ENCODE measurements at regions not wholly inside any gene's neighbourhood (a gene's known extent, or its start where the extent isn't known, plus 50 kb on each side); places are given as distances from the start of the nearest gene placed in this dataset.

DNA sequence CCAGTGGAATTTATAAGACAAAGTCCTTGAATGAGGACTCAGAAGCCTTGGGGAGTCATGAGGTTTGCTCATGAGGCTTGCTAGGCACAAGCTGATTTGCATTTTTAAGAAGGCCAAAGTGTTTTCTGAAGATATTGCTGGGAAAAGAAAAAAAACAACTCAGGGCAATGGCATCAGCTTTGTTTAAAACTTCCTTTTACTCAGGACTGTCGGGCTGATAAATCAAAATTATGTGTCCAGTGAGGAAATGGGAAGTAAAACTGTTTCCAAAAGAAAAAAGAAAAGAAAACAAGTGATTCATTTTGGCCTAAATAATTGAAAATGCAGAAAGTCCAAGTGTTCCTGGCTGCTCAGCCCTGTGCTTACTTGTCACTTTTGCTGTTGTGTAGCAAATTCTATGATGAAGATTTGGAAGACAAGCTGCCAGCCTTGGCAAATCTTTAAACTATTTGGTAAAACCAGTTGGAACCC lies 282.4 kb downstream of the HLX start:
- H3K4me3 ChIP-seq: no peak overlapping the region
- no peak for DNase-seq
- H3K4me1 ChIP-seq (ENCODE audit: insufficient read depth): no peaks in the 10 kb centered on the region
- no peak overlapping the region for H3K27ac ChIP-seq
- WGBS, 3 donors: 33 to 42% (median 40%) methylated on average over 1 of the region's 1 CpG
- TF ChIP-seq CTCF (IDR thresholded peaks at IDR 0.05) (no peak), POLR2A (IDR thresholded peaks at IDR 0.05) (no peak), EP300 (IDR thresholded peaks at IDR 0.05) (no peak)
- intact Hi-C loops (cut with DNase I): no loop called here
- no peaks in the 10 kb centered on the region for H3K36me3 ChIP-seq
- H3K9me3 ChIP-seq: no peaks in the 10 kb centered on the region
- no peaks in the 10 kb centered on the region for H3K27me3 ChIP-seq

DNA sequence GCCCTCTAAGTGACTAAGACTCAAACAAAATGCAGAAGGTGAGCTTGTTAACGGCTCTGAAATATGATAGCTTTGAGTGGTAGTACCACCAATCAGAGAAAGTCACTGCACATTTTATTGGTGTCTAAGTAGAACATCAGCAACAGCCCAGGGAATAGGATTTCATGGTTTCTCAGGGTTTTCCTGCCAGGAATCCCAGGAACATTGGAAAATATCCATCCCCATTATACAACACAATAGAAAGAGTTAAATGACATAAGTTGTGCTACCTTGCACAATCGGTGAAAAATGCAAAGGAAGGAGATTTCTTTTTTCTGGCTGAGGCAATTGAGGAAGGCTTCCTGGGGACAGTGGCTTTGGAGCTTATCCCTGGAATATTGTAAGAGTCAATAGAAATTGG lies 283.1 kb downstream of the HLX start:
- no peak overlapping the region for H3K4me3 ChIP-seq
- WGBS, 3 donors: 56 to 68% (median 63%) methylated on average over 2 of the region's 2 CpGs
- no peak for DNase-seq

GRCh38 chr1:221162939-221163338 lies 283.7 kb downstream of the HLX start:
- 61 to 76% (median 65%) methylated on average over 2 of the region's 2 CpGs for WGBS, 3 donors
- intact Hi-C loops (cut with DNase I): no loop called here
- Histone ChIP-seq H3K36me3 (no peaks in the 10 kb centered on the region), H3K27ac (no peak overlapping the region), H3K9me3 (no peaks in the 10 kb centered on the region), H3K27me3 (no peaks in the 10 kb centered on the region), H3K4me1 (ENCODE audit: insufficient read depth) (no peaks in the 10 kb centered on the region), H3K4me3 (no peak overlapping the region)
- TF ChIP-seq EP300 (IDR thresholded peaks at IDR 0.05): no peak
- TF ChIP-seq CTCF (IDR thresholded peaks at IDR 0.05): no peak
- no peak for TF ChIP-seq POLR2A (IDR thresholded peaks at IDR 0.05)
- DNase-seq: no peak

More for the DNA sequence above, 283.1 kb downstream of the HLX start:
- Histone ChIP-seq H3K27me3 (no peaks in the 10 kb centered on the region), H3K4me1 (ENCODE audit: insufficient read depth) (no peaks in the 10 kb centered on the region), H3K27ac (no peak overlapping the region), H3K9me3 (no peaks in the 10 kb centered on the region), H3K36me3 (no peaks in the 10 kb centered on the region)
- intact Hi-C loops (cut with DNase I): no loop called here
- TF ChIP-seq EP300 (IDR thresholded peaks at IDR 0.05) (no peak), POLR2A (IDR thresholded peaks at IDR 0.05) (no peak), CTCF (IDR thresholded peaks at IDR 0.05) (no peak)

GRCh38 chr1:221164029-221164428 lies 284.8 kb downstream of the HLX start:
- 91 to 97% (median 92%) methylated on average over 1 of the region's 1 CpG for WGBS, 3 donors
- TF ChIP-seq EP300 (IDR thresholded peaks at IDR 0.05): no peak
- no peak for TF ChIP-seq POLR2A (IDR thresholded peaks at IDR 0.05)
- TF ChIP-seq CTCF (IDR thresholded peaks at IDR 0.05): no peak
- H3K36me3 ChIP-seq: no peaks in the 10 kb centered on the region
- no peak overlapping the region for H3K4me3 ChIP-seq
- intact Hi-C loops (cut with DNase I): no loop called here
- H3K27me3 ChIP-seq: no peaks in the 10 kb centered on the region
- H3K9me3 ChIP-seq: no peaks in the 10 kb centered on the region
- DNase-seq: no peak
- H3K27ac ChIP-seq: no peak overlapping the region
- H3K4me1 ChIP-seq (ENCODE audit: insufficient read depth): no peaks in the 10 kb centered on the region
